HUES6 (cell line): ENCODE measurements at regions not wholly inside any gene's neighbourhood (a gene's known extent, or its start where the extent isn't known, plus 50 kb on each side); places are given as distances from the start of the nearest gene placed in this dataset.

Source experiments
- H3K27ac ChIP-seq: 2 replicates; pipeline ENCODE4 v1.7.0; 2013; ENCODE audit warnings: low read depth, mild to moderate bottlenecking, low read length, inconsistent platforms
- H3K27me3 ChIP-seq: 2 replicates; pipeline ENCODE4 v1.6.1; 2013; ENCODE audit warnings: low read length; ENCODE audit not compliant: control insufficient read depth, insufficient read depth
- H3K36me3 ChIP-seq: 2 replicates; pipeline ENCODE4 v1.6.1; 2013; ENCODE audit warnings: low read length; ENCODE audit not compliant: control insufficient read depth, insufficient read depth
- H3K4me1 ChIP-seq: 2 replicates; pipeline ENCODE4 v1.6.1; 2013; ENCODE audit warnings: low read length; ENCODE audit not compliant: control insufficient read depth, insufficient read depth
- H3K4me3 ChIP-seq: 2 replicates; pipeline ENCODE4 v1.5.1; 2013; ENCODE audit warnings: low read depth, low read length
- H3K9ac ChIP-seq: one replicate; pipeline ENCODE4 v1.6.1; 2013; ENCODE audit warnings: mild to moderate bottlenecking, low read length
- H3K9me3 ChIP-seq: 2 replicates; pipeline ENCODE4 v1.6.1; 2013; ENCODE audit warnings: low read depth, low read length; ENCODE audit not compliant: control insufficient read depth, insufficient read depth

GRCh38 chr4:157781361-157781760 lies 391.5 kb downstream of the GASK1B start:
- Histone ChIP-seq H3K27me3 (no peaks in the 10 kb centered on the region), H3K9me3 (no peaks in the 10 kb centered on the region), H3K27ac (no peak overlapping the region), H3K4me1 (no peaks in the 10 kb centered on the region), H3K4me3 (no peak overlapping the region), H3K36me3 (no peaks in the 10 kb centered on the region), H3K9ac (no peak overlapping the region)

- no peaks in the 10 kb centered on the region for H3K9me3 ChIP-seq
- no peak overlapping the region for H3K27ac ChIP-seq
- no peaks in the 10 kb centered on the region for H3K4me1 ChIP-seq
- no peaks in the 10 kb centered on the region for H3K36me3 ChIP-seq
- H3K4me3 ChIP-seq: no peak overlapping the region
- no peak overlapping the region for H3K9ac ChIP-seq
- no peaks in the 10 kb centered on the region for H3K27me3 ChIP-seq
These were observed 393.7 kb downstream of the GASK1B start for GRCh38 chr4:157779081-157779480.

GRCh38 chr4:157776930-157777528 lies 395.8 kb downstream of the GASK1B start:
- Histone ChIP-seq H3K9me3 (no peaks in the 10 kb centered on the region), H3K27ac (no peak overlapping the region)

GRCh38 chr4:157775971-157776370 lies 396.9 kb downstream of the GASK1B start:
- Histone ChIP-seq H3K4me3 (no peak overlapping the region), H3K9me3 (no peaks in the 10 kb centered on the region), H3K9ac (no peak overlapping the region), H3K27me3 (no peaks in the 10 kb centered on the region), H3K36me3 (no peaks in the 10 kb centered on the region), H3K4me1 (no peaks in the 10 kb centered on the region), H3K27ac (no peak overlapping the region)

More at GRCh38 chr4:157776930-157777528, 395.8 kb downstream of the GASK1B start:
- Histone ChIP-seq H3K9ac (no peak overlapping the region), H3K27me3 (no peaks in the 10 kb centered on the region), H3K4me3 (no peak overlapping the region), H3K4me1 (no peaks in the 10 kb centered on the region), H3K36me3 (no peaks in the 10 kb centered on the region)

- Histone ChIP-seq H3K4me1 (no peaks in the 10 kb centered on the region), H3K4me3 (no peak overlapping the region), H3K36me3 (no peaks in the 10 kb centered on the region), H3K27me3 (no peaks in the 10 kb centered on the region), H3K9ac (no peak overlapping the region), H3K27ac (no peak overlapping the region), H3K9me3 (no peaks in the 10 kb centered on the region)
These were observed 399.9 kb downstream of the GASK1B start for GRCh38 chr4:157772907-157773306.

- Histone ChIP-seq H3K27me3 (no peaks in the 10 kb centered on the region), H3K4me1 (no peaks in the 10 kb centered on the region), H3K9me3 (no peaks in the 10 kb centered on the region), H3K4me3 (no peak overlapping the region), H3K27ac (no peak overlapping the region), H3K36me3 (no peaks in the 10 kb centered on the region), H3K9ac (no peak overlapping the region)
These were observed 404.4 kb downstream of the GASK1B start for GRCh38 chr4:157768419-157768818.

GRCh38 chr4:157763490-157763889 lies 409.3 kb downstream of the GASK1B start:
- Histone ChIP-seq H3K4me1 (no peaks in the 10 kb centered on the region), H3K4me3 (no peak overlapping the region), H3K9me3 (no peaks in the 10 kb centered on the region), H3K36me3 (no peaks in the 10 kb centered on the region), H3K9ac (no peak overlapping the region), H3K27me3 (no peaks in the 10 kb centered on the region), H3K27ac (no peak overlapping the region)

- H3K4me3 ChIP-seq: no peak overlapping the region
- no peaks in the 10 kb centered on the region for H3K27me3 ChIP-seq
- H3K9me3 ChIP-seq: no peaks in the 10 kb centered on the region
- no peak overlapping the region for H3K27ac ChIP-seq
- no peaks in the 10 kb centered on the region for H3K4me1 ChIP-seq
- no peaks in the 10 kb centered on the region for H3K36me3 ChIP-seq
- no peak overlapping the region for H3K9ac ChIP-seq
These were observed 418.4 kb downstream of the GASK1B start for GRCh38 chr4:157754410-157754809.

GRCh38 chr4:157751631-157752030 lies 421.2 kb downstream of the GASK1B start:
- Histone ChIP-seq H3K36me3 (no peaks in the 10 kb centered on the region), H3K4me1 (no peaks in the 10 kb centered on the region), H3K27me3 (no peaks in the 10 kb centered on the region), H3K9me3 (no peaks in the 10 kb centered on the region), H3K9ac (no peak overlapping the region), H3K27ac (no peak overlapping the region), H3K4me3 (no peak overlapping the region)

- Histone ChIP-seq H3K9ac (no peak overlapping the region), H3K27ac (no peak overlapping the region), H3K9me3 (no peaks in the 10 kb centered on the region), H3K36me3 (no peaks in the 10 kb centered on the region), H3K4me3 (no peak overlapping the region), H3K4me1 (no peaks in the 10 kb centered on the region), H3K27me3 (no peaks in the 10 kb centered on the region)
These were observed 431.2 kb downstream of the GASK1B start for GRCh38 chr4:157741642-157742041.

- Histone ChIP-seq H3K9me3 (no peaks in the 10 kb centered on the region), H3K4me1 (no peaks in the 10 kb centered on the region), H3K27me3 (no peaks in the 10 kb centered on the region), H3K27ac (no peak overlapping the region), H3K36me3 (no peaks in the 10 kb centered on the region), H3K4me3 (no peak overlapping the region), H3K9ac (no peak overlapping the region)
These were observed 433.6 kb downstream of the GASK1B start for GRCh38 chr4:157739242-157739641.

GRCh38 chr4:157728215-157728614 lies 444.6 kb downstream of the GASK1B start:
- no peak overlapping the region for H3K9ac ChIP-seq

More at GRCh38 chr4:157728215-157728614, 444.6 kb downstream of the GASK1B start:
- no peaks in the 10 kb centered on the region for H3K4me1 ChIP-seq
- H3K9me3 ChIP-seq: no peaks in the 10 kb centered on the region
- no peak overlapping the region for H3K27ac ChIP-seq
- no peaks in the 10 kb centered on the region for H3K36me3 ChIP-seq
- no peaks in the 10 kb centered on the region for H3K27me3 ChIP-seq
- no peak overlapping the region for H3K4me3 ChIP-seq
